ENCODE measurements at regions not wholly inside any gene's neighbourhood (a gene's known extent, or its start where the extent isn't known, plus 50 kb on each side); places are given as distances from the start of the nearest gene placed in this dataset.

GRCh38 chr5:67494186-67494855 lies 297.7 kb upstream of the CD180 start:
- no peak for TF ChIP-seq PAX5 (IDR thresholded peaks at IDR 0.05; ENCODE audit: insufficient read depth, low read length, severe bottlenecking)
- no peak for TF ChIP-seq TAF1 (IDR thresholded peaks at IDR 0.05; ENCODE audit: low read depth, low read length)
- TF ChIP-seq POLR2A (IDR thresholded peaks at IDR 0.05; ENCODE audit: low read depth, low read length) = no peak
- TF ChIP-seq POLR2AphosphoS5 (IDR thresholded peaks at IDR 0.05; ENCODE audit: low read depth, low read length) = no peak
- TF ChIP-seq SPI1 (IDR thresholded peaks at IDR 0.05; ENCODE audit: low read depth, low read length) = no peak
